Renal cortex interstitium (tissue), 11 donors: ENCODE measurements at regions not wholly inside any gene's neighbourhood (a gene's known extent, or its start where the extent isn't known, plus 50 kb on each side); places are given as distances from the start of the nearest gene placed in this dataset.
"Not testable (repeated sequence)": the region's sequence is repeated elsewhere in the genome, so short reads cannot be mapped to it uniquely, and the experiment has no call there.

ENCODE experiments used
- DNase-seq, 11 donors: peaks; one replicate each; pipeline ENCODE4 v3.0.0-alpha.2; 2013; ENCODE audit warnings: low read depth in 9 of 11, low spot score in 4 of 11; ENCODE audit errors: extremely low read depth in 1 of 11

- no peak for DNase-seq
Observed at GRCh38 chr6:140193269-140193668, 818.8 kb upstream of the CITED2 start.

GRCh38 chr6:140192018-140192417 is 817.6 kb upstream of the CITED2 start:
- no peak for DNase-seq

- not testable (repeated sequence) for DNase-seq
Observed at GRCh38 chr6:140189263-140189662, 814.8 kb upstream of the CITED2 start.

GRCh38 chr6:140185991-140186390 is 811.5 kb upstream of the CITED2 start:
- no peak for DNase-seq

- peak in 2 of 11 donors; percentile 8 to 17 for DNase-seq
Observed at GRCh38 chr6:140183881-140184280, 809.4 kb upstream of the CITED2 start.

GRCh38 chr6:140182821-140183220 is 808.4 kb upstream of the CITED2 start:
- DNase-seq, result no peak

- no peak for DNase-seq
Observed at GRCh38 chr6:140181876-140182275, 807.4 kb upstream of the CITED2 start.

GRCh38 chr6:140180306-140180705 is 805.9 kb upstream of the CITED2 start:
- DNase-seq, result no peak

GRCh38 chr6:140178935-140179334 is 804.5 kb upstream of the CITED2 start:
- DNase-seq, result no peak

- DNase-seq, result no peak
Observed at GRCh38 chr6:140178520-140178919, 804.1 kb upstream of the CITED2 start.

- DNase-seq, result no peak
Observed at GRCh38 chr6:140176306-140176705, 801.9 kb upstream of the CITED2 start.

- DNase-seq, result no peak
Observed at GRCh38 chr6:140175486-140175885, 801.0 kb upstream of the CITED2 start.

- DNase-seq, result no peak
Observed at GRCh38 chr6:140174524-140174923, 800.1 kb upstream of the CITED2 start.

GRCh38 chr6:140168365-140168764 is 793.9 kb upstream of the CITED2 start:
- no peak for DNase-seq

GRCh38 chr6:140160909-140161308 is 786.5 kb upstream of the CITED2 start:
- DNase-seq, result no peak

GRCh38 chr6:140160494-140160893 is 786.0 kb upstream of the CITED2 start:
- DNase-seq, result no peak

- DNase-seq, result no peak
Observed at GRCh38 chr6:140156131-140156530, 781.7 kb upstream of the CITED2 start.

GRCh38 chr6:140155451-140156126 is 781.1 kb upstream of the CITED2 start:
- no peak for DNase-seq

GRCh38 chr6:140153703-140154102 is 779.3 kb upstream of the CITED2 start:
- no peak for DNase-seq

GRCh38 chr6:140147825-140148814 is 773.7 kb upstream of the CITED2 start:
- not testable (repeated sequence) for DNase-seq
